Gastroesophageal sphincter (tissue), 3 donors: ENCODE measurements at regions not wholly inside any gene's neighbourhood (a gene's known extent, or its start where the extent isn't known, plus 50 kb on each side); places are given as distances from the start of the nearest gene placed in this dataset.

Experiments
- EP300 ChIP-seq: sonication (generic); formaldehyde crosslinking; IDR thresholded peaks from one replicate; pipeline ENCODE4 v1.6.1; 2017; ENCODE audit warnings: antibody characterized with exemption, mild to moderate bottlenecking
- POLR2A ChIP-seq, 2 donors: fragments of 450-650 bp; IDR thresholded peaks; one replicate each; pipeline ENCODE4 v1.6.1; 2017; ENCODE audit warnings: antibody characterized with exemption in 2 of 2, mild to moderate bottlenecking in 2 of 2, moderate library complexity in 1 of 2
- POLR2AphosphoS5 ChIP-seq: sonication (generic); formaldehyde crosslinking; IDR thresholded peaks from one replicate; pipeline ENCODE4 v1.6.1; 2017; ENCODE audit warnings: antibody characterized with exemption
- TF ChIP-seq, protein P1 (sequence below), 4 experiments: fragments of 200-600 bp in 2 of 4; fragments of 450-650 bp in 2 of 4; sonication (generic) in 1 of 4; IDR thresholded peaks; one replicate each; pipeline ENCODE4 v1.5.1; 2017 to 2019; ENCODE audit warnings: antibody characterized with exemption in 4 of 4, mild to moderate bottlenecking in 2 of 4, moderate library complexity in 2 of 4

DNA sequence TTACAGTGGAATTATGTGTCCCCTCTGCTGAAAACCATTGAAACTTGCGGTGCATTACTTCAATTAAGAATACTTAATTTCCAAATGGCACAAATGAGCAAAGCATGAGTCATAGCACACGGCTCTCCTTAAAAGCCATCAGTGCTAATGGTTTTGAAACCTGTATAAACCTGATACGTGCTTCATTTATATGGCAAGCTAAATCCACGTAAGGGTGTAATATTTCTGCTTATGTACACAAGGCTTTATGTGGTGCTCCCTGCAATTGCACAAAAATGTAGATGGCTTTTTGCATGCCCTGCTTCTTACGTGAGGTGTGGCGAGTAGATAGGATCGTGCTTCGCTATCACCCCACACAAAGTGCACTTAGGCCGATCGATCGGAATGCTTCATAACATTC, 840.9 kb downstream of the GALR1 start:
- TF ChIP-seq POLR2AphosphoS5, result no peak
- TF ChIP-seq, protein P1, sequence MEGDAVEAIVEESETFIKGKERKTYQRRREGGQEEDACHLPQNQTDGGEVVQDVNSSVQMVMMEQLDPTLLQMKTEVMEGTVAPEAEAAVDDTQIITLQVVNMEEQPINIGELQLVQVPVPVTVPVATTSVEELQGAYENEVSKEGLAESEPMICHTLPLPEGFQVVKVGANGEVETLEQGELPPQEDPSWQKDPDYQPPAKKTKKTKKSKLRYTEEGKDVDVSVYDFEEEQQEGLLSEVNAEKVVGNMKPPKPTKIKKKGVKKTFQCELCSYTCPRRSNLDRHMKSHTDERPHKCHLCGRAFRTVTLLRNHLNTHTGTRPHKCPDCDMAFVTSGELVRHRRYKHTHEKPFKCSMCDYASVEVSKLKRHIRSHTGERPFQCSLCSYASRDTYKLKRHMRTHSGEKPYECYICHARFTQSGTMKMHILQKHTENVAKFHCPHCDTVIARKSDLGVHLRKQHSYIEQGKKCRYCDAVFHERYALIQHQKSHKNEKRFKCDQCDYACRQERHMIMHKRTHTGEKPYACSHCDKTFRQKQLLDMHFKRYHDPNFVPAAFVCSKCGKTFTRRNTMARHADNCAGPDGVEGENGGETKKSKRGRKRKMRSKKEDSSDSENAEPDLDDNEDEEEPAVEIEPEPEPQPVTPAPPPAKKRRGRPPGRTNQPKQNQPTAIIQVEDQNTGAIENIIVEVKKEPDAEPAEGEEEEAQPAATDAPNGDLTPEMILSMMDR (IDR thresholded peaks at IDR 0.05), result no peak
- no peak for TF ChIP-seq POLR2A (IDR thresholded peaks at IDR 0.05)
- no peak for TF ChIP-seq EP300
